H54 (cell line): ENCODE measurements at regions not wholly inside any gene's neighbourhood (a gene's known extent, or its start where the extent isn't known, plus 50 kb on each side); places are given as distances from the start of the nearest gene placed in this dataset.

Experiments used
- DNase-seq: peaks from one replicate; pipeline ENCODE4 v3.0.0; 2011; ENCODE audit warnings: low spot score, mixed read lengths; ENCODE audit not compliant: insufficient read length
- FAIRE-seq: peaks from 3 replicates; lab custom pipeline; 2011; peaks lifted over from hg19 to GRCh38; lab: Jason Lieb, UNC
- POLR2A ChIP-seq: IDR thresholded peaks from 2 replicates; pipeline ENCODE4 v1.6.1; 2011; ENCODE audit warnings: low read depth, mild to moderate bottlenecking, low read length

DNA sequence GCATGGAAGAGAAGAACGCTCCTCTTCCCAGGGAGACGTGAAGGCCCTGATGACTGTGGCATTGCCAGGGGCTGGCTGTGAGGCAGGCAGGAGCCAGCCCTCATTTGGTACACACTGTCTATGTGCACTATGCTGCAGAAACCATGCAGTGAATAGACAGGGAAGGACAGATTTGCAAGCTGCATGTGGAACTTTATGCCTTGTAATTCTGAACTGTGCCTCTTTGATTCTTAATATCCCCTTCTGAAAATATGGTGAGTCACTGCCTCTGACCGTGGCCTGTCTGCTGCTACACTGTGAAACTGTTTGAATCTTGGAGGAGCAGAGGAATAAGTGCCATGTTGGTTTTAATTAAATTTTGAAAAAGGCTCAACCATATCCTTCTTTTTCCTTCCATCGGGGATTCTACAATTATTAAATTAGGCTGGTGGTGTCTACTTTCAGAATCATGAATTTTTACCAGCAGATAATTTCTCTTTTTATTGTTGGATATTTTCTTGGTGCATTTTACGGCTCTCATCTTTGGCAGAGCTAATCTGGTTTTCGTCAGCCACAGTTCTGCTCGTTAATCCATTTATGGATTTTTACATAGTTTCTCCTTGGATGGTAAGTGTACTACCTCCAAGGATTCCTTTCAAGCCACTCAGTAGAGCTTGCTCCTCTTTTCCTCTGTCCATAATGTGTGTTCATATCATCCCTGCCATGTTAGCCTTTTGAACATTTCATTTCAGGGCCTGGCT is 301.0 kb upstream of the SLC35B3 start:
- no peak for TF ChIP-seq POLR2A
- DNase-seq, result no peak

DNA sequence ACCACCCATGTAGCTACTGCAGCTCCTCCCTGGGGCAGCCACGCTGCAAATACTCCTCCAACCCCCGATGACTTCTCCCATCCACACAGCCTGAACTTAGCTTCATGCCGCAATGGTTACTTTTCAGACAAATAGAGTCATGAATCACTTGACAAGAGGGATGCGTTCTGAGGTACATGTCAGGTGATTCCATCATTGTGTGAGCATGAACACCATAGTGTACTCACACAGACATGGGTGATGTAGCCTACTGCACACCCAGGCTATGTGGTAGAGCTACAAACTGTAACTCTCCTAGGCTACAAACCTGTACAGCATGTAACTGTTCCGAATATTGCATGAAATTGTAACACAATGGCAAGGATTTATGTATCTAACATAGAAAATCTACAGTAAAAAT is 298.5 kb upstream of the SLC35B3 start:
- DNase-seq, result no peak
- TF ChIP-seq POLR2A, result no peak
- FAIRE-seq, result no peak

More for the DNA sequence above, 301.0 kb upstream of the SLC35B3 start:
- FAIRE-seq, result no peak

DNA sequence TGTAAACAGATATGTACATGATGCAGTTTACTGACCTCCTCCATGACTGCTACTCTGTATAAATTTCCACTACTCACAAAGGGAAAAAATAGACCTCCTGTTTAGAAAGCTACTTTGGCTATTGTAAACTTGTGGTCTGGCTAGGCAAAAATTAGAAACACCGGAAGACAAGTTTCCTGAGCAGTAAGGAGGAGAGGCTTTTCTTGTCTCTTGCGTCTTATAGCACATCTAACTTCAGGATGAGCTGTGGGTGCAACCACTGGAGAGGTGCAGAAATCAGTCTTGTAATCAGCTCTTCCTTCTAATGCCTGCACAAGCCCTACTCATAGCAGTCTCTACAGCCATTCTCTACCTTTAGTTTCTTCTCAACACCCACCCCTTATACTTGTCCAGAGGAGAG is 296.5 kb upstream of the SLC35B3 start:
- FAIRE-seq, result no peak
- no peak for TF ChIP-seq POLR2A
- no peak for DNase-seq

DNA sequence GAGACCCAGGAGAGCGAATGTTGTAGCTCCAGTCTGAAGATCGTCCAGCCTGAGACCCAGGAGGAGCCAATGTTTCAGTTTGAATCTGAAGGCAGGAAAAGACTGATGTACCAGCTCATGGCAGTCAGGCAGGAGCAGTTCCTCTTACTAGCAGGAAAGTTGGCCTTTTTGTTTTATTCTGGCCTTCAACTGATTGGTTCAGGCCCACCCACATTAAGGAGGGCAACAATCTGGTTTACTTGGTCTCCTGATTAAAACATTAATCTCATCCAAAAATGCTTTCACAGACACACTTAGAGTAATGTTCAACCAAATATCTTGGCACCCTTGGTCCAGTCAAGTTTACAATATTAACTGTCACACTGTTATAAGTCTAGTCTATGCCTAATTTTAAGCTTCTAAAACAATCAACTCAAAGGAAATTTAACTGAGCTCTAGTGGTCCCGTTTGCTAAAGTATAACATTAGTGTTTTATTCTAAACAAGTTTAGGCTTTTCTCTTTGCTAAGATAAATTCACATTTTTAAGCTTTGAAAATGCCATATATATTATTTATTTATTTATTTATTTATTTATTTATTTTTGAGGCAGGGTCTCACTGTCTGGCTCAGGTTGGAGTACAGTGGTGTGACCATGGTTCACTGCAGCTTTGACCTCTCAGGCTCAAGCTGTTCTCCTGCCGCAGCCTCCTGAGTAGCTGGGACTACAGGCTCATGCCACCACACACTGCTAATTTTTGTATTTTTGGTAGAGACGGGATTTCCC is 275.5 kb upstream of the SLC35B3 start:
- no peak for TF ChIP-seq POLR2A
- no peak for FAIRE-seq
- DNase-seq, result no peak

DNA sequence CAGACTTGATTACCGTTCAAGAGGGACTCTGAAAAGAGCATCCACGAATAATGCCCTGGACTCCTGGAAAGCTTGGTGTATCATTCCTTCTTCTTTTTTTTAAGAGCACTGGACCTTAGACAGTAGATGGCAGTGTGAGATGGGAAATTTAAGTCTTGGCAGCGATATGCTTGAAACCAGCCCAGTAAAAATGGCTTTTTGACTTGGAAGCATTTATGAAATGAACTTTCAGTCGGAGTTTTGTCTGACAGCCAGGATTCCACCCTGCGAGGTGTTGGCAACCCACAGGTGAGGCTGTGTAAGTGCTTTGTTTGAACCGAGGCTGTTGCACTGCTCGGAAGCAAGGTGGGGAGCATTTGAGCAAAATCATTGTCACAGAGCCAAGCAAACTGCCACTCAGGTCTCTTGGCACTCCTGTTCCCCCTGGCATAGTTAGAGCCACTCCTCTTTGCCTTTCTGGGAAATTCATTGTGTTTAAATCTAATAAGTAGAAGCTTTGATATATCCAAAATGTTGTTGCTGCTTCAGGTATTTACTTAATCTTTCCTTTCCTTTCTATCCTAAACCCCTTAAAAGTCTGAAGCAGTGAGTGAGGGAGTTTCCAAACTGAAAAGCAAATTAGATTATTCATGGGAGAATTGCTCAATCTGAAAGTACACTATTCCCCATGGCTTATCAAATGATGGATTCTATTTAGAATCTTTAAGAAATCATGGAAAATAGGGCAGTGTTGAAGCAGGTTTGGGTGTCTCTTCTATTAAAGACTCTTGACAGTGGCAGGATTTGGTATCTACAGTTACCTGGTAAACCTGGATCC is 272.8 kb upstream of the SLC35B3 start:
- no peak for DNase-seq
- FAIRE-seq, result peak; percentile 66
- TF ChIP-seq POLR2A, result no peak

DNA sequence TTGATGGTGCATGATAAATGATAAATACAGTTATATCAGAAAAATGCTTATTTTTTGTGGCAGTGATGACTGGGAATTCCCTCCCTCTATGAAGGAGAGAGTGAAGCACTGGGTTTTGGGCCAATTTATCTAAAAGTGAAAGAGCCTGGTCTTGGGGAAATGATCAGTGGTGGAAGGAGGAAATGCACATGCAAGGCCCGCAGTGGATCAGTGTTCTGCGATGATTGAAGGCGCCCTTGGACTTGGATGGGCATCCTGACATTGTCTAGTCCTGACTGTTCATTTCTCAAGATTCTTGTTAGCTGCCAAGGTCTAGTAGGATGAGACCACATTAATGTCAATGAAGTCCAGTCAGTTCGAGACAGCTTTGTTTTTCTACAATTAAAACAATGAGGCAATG is 272.0 kb upstream of the SLC35B3 start:
- FAIRE-seq (no peak), DNase-seq (no peak)
- no peak for TF ChIP-seq POLR2A

DNA sequence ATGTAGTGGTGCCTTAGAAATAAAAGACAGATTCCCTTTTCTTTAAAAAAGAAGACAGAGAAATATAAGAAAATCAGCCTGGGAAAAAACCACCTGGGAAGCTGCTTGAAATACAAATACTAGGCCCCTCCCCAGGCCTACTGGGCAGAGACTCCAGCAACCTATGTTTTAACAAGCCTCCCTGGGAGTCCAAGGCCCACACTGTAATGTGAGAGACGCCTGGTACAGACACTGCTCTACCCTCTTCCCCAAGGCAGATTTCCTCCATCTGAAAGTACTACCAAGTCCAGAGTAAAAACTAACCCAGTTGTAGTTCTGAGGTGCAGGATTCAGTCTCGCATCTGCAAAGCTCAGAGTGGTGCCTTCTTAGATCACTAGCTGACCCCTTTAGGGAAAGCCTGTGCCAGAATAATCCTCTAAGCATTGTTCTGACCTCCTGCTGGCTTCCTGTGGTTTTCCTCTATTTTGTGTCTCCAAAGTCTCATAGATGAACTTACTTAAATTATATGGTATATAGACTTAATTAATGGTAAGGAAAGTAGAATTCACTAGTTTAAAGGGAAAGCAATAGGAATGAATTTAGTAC is 270.2 kb upstream of the SLC35B3 start:
- no peak for DNase-seq
- FAIRE-seq, result no peak
- no peak for TF ChIP-seq POLR2A

DNA sequence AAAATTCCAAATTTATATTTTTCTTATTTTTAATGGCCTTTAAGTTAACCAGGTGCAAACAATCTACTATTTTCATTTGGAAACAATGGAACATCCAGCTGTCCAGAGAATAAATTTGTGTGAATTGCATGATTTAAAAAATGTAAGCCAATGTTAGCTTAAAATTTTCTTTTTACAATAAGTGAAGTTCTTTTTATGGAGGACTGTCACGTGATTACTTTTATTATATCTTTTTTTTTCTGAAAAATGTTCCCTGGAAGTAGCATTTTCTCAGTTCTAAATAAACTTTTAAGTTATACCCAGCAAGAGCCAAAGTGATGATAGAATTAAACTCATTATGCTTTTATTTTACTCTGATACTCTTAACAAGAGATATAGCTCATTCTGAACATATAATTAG is 267.7 kb upstream of the SLC35B3 start:
- no peak for TF ChIP-seq POLR2A
- no peak for FAIRE-seq

DNA sequence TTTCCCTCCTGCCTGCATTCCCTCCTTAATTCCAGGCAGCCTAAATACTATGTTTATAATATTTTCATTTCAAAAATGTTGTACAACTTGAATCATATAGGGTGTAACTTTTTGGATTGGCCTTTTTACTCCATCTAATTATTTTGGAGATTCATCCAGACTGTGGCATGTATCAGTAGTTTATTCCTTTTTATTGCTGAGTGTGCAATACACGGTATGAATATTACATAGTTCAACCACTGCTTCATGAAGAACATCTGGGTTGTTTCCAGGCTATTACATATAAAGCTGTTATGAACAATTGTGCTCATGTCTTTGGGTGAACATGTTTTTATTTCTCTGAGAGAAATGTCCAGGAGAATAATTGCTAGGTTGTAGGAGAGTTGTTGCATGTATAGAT is 253.5 kb upstream of the SLC35B3 start:
- DNase-seq, result no peak
- TF ChIP-seq POLR2A, result no peak
- no peak for FAIRE-seq

More for the DNA sequence above, 267.7 kb upstream of the SLC35B3 start:
- DNase-seq, result no peak

DNA sequence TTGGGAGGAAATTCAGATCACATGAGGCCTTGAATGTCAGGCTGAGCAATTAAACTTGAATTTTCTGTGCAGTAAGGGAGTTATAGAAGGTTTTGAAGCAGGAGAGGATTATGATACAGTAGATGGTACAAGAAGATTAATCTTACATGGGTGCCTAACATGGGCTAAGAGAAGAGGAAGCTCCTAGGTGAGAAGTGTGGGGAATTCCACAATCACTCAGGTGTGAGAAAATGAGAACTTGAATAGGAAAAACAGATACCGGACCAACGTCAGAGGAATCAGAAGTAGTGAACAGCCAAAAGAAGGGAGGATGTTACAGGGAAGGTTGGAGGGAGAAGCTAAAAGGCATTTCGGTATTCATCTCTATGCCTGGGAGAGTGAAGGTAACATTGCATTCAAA is 250.7 kb upstream of the SLC35B3 start:
- DNase-seq (no peak), FAIRE-seq (no peak)
- no peak for TF ChIP-seq POLR2A

DNA sequence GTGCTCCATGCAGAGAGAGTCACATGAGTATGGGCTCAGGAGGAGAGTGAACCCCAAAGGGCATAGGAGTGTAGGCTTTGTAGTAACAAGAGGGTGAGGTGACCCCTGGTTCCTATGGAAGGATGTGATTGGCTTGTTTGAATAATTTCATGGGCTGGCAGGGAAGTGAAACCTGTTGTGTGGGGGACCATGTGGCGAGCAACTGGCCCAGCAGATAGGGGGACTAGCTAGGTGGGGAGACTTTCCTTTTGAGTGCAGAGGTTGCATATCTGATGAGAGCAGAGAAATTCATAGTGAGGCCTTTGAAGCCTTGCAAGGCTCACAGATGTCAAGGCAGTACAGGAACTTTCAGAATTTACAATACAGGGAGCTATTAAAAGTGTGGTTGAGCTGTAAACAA is 247.9 kb upstream of the SLC35B3 start:
- no peak for DNase-seq
- TF ChIP-seq POLR2A, result no peak

DNA sequence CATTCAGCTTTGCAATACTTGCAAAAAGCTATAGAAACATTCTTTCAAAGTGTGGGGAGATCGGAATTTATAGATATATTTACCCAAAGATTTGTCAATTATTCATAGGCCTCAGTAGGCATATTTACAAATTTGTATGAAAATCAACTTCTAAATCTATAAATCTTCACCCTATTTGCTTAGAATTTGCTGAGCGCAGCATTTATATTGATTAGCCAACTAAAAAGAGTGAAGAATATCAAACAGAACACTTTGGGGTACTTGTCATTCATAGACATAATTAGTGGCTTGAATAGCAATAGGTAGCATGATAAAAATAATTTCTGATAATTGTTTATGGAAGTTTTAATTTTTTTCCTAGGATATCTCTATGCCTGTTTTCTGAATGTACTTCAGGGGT is 244.5 kb upstream of the SLC35B3 start:
- no peak for TF ChIP-seq POLR2A
- DNase-seq, result no peak
- no peak for FAIRE-seq

More for the DNA sequence above, 247.9 kb upstream of the SLC35B3 start:
- no peak for FAIRE-seq

DNA sequence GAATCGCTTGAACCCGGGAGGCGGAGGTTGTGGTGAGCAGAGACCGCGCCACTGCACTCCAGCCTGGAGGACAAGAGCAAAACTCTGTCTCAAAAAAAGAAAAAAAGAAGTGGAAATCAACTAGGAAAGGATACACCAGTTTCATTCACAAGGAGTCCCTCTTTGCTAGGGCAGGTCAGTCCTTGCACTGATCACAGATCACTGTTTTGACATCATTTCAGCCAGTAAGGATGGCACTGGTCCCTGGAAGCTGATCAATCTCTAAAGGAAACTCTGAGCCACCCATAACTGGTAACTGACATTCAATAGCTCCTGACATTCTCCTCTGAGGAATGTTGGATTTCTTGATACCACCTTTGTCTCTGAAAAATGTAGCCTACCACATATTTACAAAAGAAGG is 243.1 kb upstream of the SLC35B3 start:
- no peak for FAIRE-seq
- no peak for TF ChIP-seq POLR2A

DNA sequence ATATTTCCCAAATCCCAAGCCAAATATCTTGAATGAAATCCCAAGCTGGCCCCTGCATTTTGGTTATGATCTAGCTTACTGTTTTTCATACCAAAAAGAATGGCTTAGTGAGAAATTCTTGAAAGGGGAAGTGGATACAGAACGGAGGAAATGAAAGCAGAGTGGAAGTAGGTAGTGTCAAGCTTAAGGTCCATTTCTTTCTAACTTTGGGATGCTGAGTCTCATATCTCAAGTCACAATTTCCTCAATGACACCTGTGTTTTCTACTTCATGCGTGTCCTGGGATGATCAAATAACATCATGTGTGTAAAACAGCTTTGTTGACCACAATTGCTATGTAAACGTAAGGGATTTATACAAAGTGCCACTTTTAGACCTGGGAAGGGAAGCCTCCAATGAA is 238.8 kb upstream of the SLC35B3 start:
- TF ChIP-seq POLR2A, result no peak
- DNase-seq, result no peak
- FAIRE-seq, result no peak

More for the DNA sequence above, 243.1 kb upstream of the SLC35B3 start:
- no peak for DNase-seq

DNA sequence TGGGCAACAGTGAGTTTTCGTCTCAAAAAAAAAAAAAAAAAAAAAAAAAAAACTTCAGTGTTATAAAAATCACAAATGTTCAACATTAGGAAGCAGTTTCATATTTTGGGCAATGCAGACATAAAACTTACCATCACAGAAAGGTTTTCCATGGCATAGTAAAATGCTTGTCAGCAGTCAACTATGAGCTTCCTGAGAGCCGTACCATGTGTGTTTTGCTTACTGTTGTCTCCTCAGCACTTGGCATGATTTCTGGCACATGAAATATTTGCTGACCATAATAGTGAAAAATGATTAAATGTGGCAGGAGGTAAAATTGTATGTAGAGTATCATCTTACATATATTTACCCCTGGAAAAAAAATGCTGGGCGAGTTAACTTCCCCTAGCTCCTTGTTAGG is 237.5 kb upstream of the SLC35B3 start:
- no peak for TF ChIP-seq POLR2A
- FAIRE-seq, result no peak
- DNase-seq, result no peak
